HG02610 (cell line): ENCODE measurements at regions not wholly inside any gene's neighbourhood (a gene's known extent, or its start where the extent isn't known, plus 50 kb on each side); places are given as distances from the start of the nearest gene placed in this dataset.

Source experiments
- ATAC-seq: cut with Tn5 transposase; IDR thresholded peaks from one replicate; pipeline ENCODE4 v1.9.1; 2021; ENCODE audit warnings: mild to moderate bottlenecking, moderate library complexity; ENCODE audit not compliant: unreplicated experiment

GRCh38 chr21:32216293-32216692 lies 62.6 kb downstream of the MIS18A start:
- ATAC-seq, result no peak

GRCh38 chr21:32215306-32215685 lies 63.6 kb downstream of the MIS18A start:
- ATAC-seq, result no peak

- ATAC-seq, result no peak
These were observed 64.1 kb downstream of the MIS18A start for GRCh38 chr21:32214654-32215305.

- ATAC-seq, result no peak
These were observed 66.7 kb downstream of the MIS18A start for GRCh38 chr21:32212116-32212515.

- no peak for ATAC-seq
These were observed 67.5 kb downstream of the MIS18A start for GRCh38 chr21:32211306-32211705.

- no peak for ATAC-seq
These were observed 69.3 kb downstream of the MIS18A start for GRCh38 chr21:32209580-32209979.

GRCh38 chr21:32207406-32207716 lies 71.5 kb downstream of the MIS18A start:
- ATAC-seq, result no peak

GRCh38 chr21:32206631-32207405 lies 72.0 kb downstream of the MIS18A start:
- ATAC-seq, result no peak

GRCh38 chr21:32203877-32204480 lies 74.9 kb downstream of the MIS18A start:
- no peak for ATAC-seq

- no peak for ATAC-seq
These were observed 78.8 kb downstream of the MIS18A start for GRCh38 chr21:32200029-32200428.

- ATAC-seq, result no peak
These were observed 80.5 kb downstream of the MIS18A start for GRCh38 chr21:32198384-32198783.

GRCh38 chr21:32197896-32198295 lies 81.0 kb downstream of the MIS18A start:
- ATAC-seq, result no peak

- ATAC-seq, result no peak
These were observed 82.8 kb downstream of the MIS18A start for GRCh38 chr21:32196001-32196400.

GRCh38 chr21:32193098-32193465 lies 85.8 kb downstream of the MIS18A start:
- no peak for ATAC-seq

- ATAC-seq, result no peak
These were observed 86.4 kb downstream of the MIS18A start for GRCh38 chr21:32192291-32193097.

GRCh38 chr21:32190493-32191144 lies 88.2 kb downstream of the MIS18A start:
- ATAC-seq, result no peak

GRCh38 chr21:32189688-32190483 lies 89.0 kb downstream of the MIS18A start:
- no peak for ATAC-seq

- no peak for ATAC-seq
These were observed 92.0 kb downstream of the MIS18A start for GRCh38 chr21:32186804-32187203.

- no peak for ATAC-seq
These were observed 93.1 kb downstream of the MIS18A start for GRCh38 chr21:32185726-32186125.

- ATAC-seq, result no peak
These were observed 93.7 kb downstream of the MIS18A start for GRCh38 chr21:32185103-32185502.
